ENCODE measurements at regions not wholly inside any gene's neighbourhood (a gene's known extent, or its start where the extent isn't known, plus 50 kb on each side); places are given as distances from the start of the nearest gene placed in this dataset.
"Not testable (repeated sequence)": the region's sequence is repeated elsewhere in the genome, so short reads cannot be mapped to it uniquely, and the experiment has no call there.

DNA sequence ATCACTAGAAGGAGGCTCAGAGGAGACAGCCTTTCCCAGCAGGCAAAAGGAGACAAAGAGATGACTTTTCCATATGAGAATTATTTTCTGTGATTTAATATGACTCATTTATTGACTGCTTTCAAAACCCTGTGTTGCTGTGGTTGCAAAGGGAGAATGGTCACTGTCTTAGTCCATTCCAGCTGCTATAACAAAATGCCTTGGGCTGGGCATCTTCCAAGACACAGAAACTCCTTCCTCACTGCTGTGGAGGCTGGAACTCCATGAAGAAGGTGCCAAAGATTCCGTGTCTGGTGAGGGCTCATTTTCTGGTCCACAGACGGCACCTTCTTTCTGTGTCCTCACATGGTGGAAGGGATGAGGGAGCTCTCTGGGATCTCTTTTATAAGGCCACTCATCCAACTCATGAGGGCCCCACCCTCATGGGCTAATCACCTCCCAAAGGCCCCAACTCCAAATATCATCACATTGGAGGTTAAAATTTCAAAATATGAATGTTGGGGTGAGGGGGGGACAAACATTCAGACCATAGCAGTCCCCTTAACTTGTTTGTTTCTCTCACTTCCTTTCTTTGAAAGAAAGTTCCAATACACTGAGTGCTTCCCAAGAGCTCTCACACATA, 252.1 kb upstream of the RAB4A start:
- ChIA-PET POLR2A (no interaction called here), CTCF (no interaction called here)
- Mint-ChIP-seq H3K4me3 (no peak overlapping the region), H3K27me3 (peaks cover 0 to 33% (median 0%) of the 10 kb centered on the region in 5 donors), H3K4me1 (peaks cover 0 to 8% (median 0%) of the 10 kb centered on the region in 7 donors), H3K9me3 (no peaks in the 10 kb centered on the region), H3K36me3 (no peaks in the 10 kb centered on the region), H3K27ac (no peak overlapping the region)
- H3K27me3 ChIP-seq (ENCODE audit: control insufficient read depth in 2 of 2, insufficient read depth in 2 of 2, low read length in 2 of 2) = no peaks in the 10 kb centered on the region
- H3K4me1 ChIP-seq (ENCODE audit: control insufficient read depth in 2 of 2, insufficient read depth in 2 of 2, low read length in 2 of 2) = no peaks in the 10 kb centered on the region
- no peak overlapping the region for H3K27ac ChIP-seq (ENCODE audit: low read depth, low read length)
- ATAC-seq = no peak
- DNase-seq = no peak
- H3K36me3 ChIP-seq (ENCODE audit: control insufficient read depth in 2 of 3, insufficient read depth in 3 of 3, low read length in 3 of 3) = no peaks in the 10 kb centered on the region
- no peak overlapping the region for H3K4me3 ChIP-seq (ENCODE audit: low read length)
- no peaks in the 10 kb centered on the region for H3K9me3 ChIP-seq (ENCODE audit: control insufficient read depth in 2 of 3, low read length in 3 of 3)
- intact Hi-C loops (cut with micrococcal nuclease) = no loop called here

DNA sequence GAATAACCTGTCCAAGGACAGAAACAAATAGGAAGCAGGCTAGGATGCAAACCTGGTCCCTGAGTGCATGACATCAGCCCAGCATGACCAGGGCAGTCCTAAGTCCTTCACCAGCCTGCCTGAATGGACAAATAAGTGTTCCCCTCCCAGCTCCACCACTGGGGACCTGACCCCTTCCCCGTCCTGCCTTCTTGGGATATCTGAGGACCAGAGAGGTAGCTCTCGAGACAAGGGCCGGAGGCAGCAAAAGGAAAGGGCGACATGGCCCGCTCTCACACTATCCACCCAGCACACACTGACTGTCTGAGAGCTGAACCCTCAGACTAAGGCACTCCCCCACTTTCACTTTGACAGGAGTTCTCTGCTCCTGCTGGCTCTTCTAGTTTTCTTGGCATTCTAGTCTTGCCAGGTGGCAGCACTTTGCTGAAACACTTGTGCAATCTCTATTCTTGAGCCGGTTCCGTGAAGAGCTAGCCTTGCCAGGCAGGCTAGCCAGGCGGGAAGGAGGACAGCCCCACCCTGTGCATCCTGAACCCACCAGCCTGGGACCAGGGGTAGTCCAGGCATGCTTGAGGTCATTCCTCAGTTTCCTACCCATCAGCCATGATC, 251.1 kb upstream of the RAB4A start:
- ChIA-PET CTCF (no interaction called here), POLR2A (no interaction called here)
- Histone ChIP-seq H3K9me3 (ENCODE audit: control insufficient read depth in 2 of 3, low read length in 3 of 3) (no peaks in the 10 kb centered on the region), H3K4me1 (ENCODE audit: control insufficient read depth in 2 of 2, insufficient read depth in 2 of 2, low read length in 2 of 2) (no peaks in the 10 kb centered on the region), H3K27me3 (ENCODE audit: control insufficient read depth in 2 of 2, insufficient read depth in 2 of 2, low read length in 2 of 2) (no peaks in the 10 kb centered on the region), H3K27ac (ENCODE audit: low read depth, low read length) (no peak overlapping the region), H3K36me3 (ENCODE audit: control insufficient read depth in 2 of 3, insufficient read depth in 3 of 3, low read length in 3 of 3) (no peaks in the 10 kb centered on the region), H3K4me3 (ENCODE audit: low read length) (no peak overlapping the region)
- DNase-seq = no peak
- peaks cover 0 to 8% (median 0%) of the 10 kb centered on the region in 7 donors for H3K4me1 Mint-ChIP-seq
- H3K27ac Mint-ChIP-seq = no peak overlapping the region
- H3K4me3 Mint-ChIP-seq = no peak overlapping the region
- H3K36me3 Mint-ChIP-seq = no peaks in the 10 kb centered on the region
- peaks cover 0 to 26% (median 0%) of the 10 kb centered on the region in 5 donors for H3K27me3 Mint-ChIP-seq
- intact Hi-C loops (cut with micrococcal nuclease) = no loop called here
- no peak for ATAC-seq
- no peaks in the 10 kb centered on the region for H3K9me3 Mint-ChIP-seq

DNA sequence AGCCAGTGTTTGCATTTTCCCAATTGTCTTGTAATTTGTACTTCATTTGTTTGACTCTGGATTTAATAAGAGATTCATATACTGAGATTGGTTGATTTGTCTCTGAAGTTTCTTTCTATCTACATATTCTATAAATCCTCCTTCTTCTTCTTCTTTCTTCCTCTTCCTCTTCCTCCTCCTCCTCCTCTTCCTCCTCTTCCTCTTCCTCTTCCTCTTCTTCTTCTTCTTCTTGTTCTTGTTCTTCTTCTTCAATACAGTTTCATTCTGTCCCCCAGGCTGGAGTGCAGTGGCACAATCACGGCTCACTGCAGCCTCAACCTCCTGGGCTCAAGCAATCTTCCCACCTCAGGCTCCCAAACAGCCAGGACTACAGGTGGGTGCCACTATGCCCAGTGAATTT, 249.9 kb upstream of the RAB4A start:
- H3K27ac ChIP-seq (ENCODE audit: low read depth, low read length); ATAC-seq; H3K4me3 ChIP-seq (ENCODE audit: low read length); CTCF ChIA-PET; DNase-seq; H3K36me3 ChIP-seq (ENCODE audit: control insufficient read depth in 2 of 3, insufficient read depth in 3 of 3, low read length in 3 of 3); POLR2A ChIA-PET; H3K9me3 Mint-ChIP-seq; H3K4me3 Mint-ChIP-seq; H3K4me1 ChIP-seq (ENCODE audit: control insufficient read depth in 2 of 2, insufficient read depth in 2 of 2, low read length in 2 of 2); H3K36me3 Mint-ChIP-seq; H3K27ac Mint-ChIP-seq; H3K9me3 ChIP-seq (ENCODE audit: control insufficient read depth in 2 of 3, low read length in 3 of 3); intact Hi-C loops (cut with micrococcal nuclease); H3K27me3 ChIP-seq (ENCODE audit: control insufficient read depth in 2 of 2, insufficient read depth in 2 of 2, low read length in 2 of 2): not testable (repeated sequence)
- Mint-ChIP-seq H3K27me3 (peaks cover 0 to 19% (median 0%) of the 10 kb centered on the region in 5 donors), H3K4me1 (peaks cover 0 to 10% (median 0%) of the 10 kb centered on the region in 7 donors)

DNA sequence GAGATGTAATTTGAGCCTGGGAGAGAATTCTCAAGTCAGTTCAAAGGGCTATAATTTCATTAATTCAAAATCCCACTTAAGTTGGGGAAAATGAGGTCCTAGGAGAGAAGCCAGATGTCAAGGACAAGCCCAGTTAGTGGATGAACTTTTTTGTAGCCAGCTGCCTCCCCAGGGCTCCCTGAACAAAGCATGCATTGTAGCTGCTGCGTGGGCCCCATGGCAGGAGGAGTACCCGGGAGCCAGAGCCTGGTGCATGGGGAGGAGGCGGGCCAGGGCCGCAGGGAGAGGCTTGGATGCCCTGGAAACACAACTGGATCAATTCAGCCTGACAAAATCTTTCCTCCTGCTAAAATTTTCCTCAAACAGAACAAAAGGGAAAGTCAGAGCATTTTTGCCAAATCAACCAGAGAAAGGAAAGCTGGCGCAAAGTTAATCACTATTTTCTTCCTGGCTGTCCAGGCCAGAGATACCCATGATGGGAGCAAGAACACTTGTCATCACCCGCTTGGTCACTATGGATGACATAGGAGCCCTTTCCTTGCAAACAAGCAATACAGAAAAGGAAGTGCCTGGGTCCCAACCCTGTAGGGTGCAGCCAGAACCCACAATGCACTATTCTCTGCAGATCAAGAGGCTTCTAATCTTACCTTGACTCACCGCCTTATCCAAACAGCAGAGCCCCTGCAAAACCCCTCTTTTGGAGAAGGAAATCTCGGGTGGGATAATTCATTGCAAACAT, 248.1 kb upstream of the RAB4A start:
- intact Hi-C loops (cut with micrococcal nuclease) = no loop called here
- DNase-seq = no peak
- H3K27me3 ChIP-seq (ENCODE audit: control insufficient read depth in 2 of 2, insufficient read depth in 2 of 2, low read length in 2 of 2) = no peaks in the 10 kb centered on the region
- Mint-ChIP-seq H3K36me3 (no peaks in the 10 kb centered on the region), H3K27me3 (peaks cover 0 to 11% (median 0%) of the 10 kb centered on the region in 5 donors), H3K4me3 (no peak overlapping the region), H3K4me1 (peaks cover 8 to 19% (median 9%) of the 10 kb centered on the region in 7 donors), H3K27ac (no peak overlapping the region), H3K9me3 (no peaks in the 10 kb centered on the region)
- ChIA-PET POLR2A (no interaction called here), CTCF (interaction anchor here (0.6 kb wide), 1 partner anchor 12 kb away, joined by 3 read pairs; no protein-coding TSS in a partner anchor)
- H3K9me3 ChIP-seq (ENCODE audit: control insufficient read depth in 2 of 3, low read length in 3 of 3) = no peaks in the 10 kb centered on the region
- peaks cover 8 to 9% of the 10 kb centered on the region in 2 donors for H3K4me1 ChIP-seq (ENCODE audit: control insufficient read depth in 2 of 2, insufficient read depth in 2 of 2, low read length in 2 of 2)
- peak; percentile 33 for ATAC-seq
- no peaks in the 10 kb centered on the region for H3K36me3 ChIP-seq (ENCODE audit: control insufficient read depth in 2 of 3, insufficient read depth in 3 of 3, low read length in 3 of 3)
- H3K4me3 ChIP-seq (ENCODE audit: low read length) = no peak overlapping the region
- no peak overlapping the region for H3K27ac ChIP-seq (ENCODE audit: low read depth, low read length)

DNA sequence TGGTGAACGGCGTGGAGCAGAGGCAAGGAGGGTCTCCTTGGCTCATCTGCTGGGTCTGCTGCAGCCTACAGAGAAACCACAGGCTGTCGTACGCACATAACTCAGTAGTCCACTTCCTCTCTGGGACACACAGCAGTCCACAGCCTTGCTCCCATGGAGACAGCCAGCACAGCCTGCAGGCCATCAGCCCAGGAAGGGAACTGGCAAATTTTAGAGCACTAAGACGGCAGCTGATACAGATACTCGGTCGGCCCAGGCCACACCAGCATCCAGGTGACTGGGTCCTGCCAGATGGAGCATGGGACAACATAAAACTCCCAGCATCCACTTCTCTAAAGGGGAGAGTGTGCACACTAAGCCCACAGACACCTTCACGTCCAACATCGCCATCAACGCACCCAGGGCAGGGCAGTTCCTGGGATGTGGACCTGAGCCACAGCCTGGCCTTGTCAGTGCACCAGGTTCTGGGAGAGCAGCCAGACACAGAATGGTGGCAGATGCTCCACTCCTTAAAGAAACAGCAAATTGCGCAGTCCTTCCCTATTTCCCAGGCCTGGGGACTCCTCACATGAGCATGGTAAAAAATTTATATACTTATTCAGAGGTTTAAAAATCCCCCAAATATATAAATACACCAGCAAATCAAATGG, 247.1 kb upstream of the RAB4A start:
- no peak overlapping the region for H3K4me3 ChIP-seq (ENCODE audit: low read length)
- peaks cover 11 to 16% of the 10 kb centered on the region in 2 donors for H3K4me1 ChIP-seq (ENCODE audit: control insufficient read depth in 2 of 2, insufficient read depth in 2 of 2, low read length in 2 of 2)
- ChIA-PET CTCF (no interaction called here), POLR2A (no interaction called here)
- no peaks in the 10 kb centered on the region for H3K9me3 Mint-ChIP-seq
- no peaks in the 10 kb centered on the region for H3K9me3 ChIP-seq (ENCODE audit: control insufficient read depth in 2 of 3, low read length in 3 of 3)
- no peak overlapping the region for H3K27ac ChIP-seq (ENCODE audit: low read depth, low read length)
- ATAC-seq = peak; percentile 42
- peaks cover 0 to 11% (median 0%) of the 10 kb centered on the region in 5 donors for H3K27me3 Mint-ChIP-seq
- H3K4me1 Mint-ChIP-seq = peaks cover 8 to 20% (median 11%) of the 10 kb centered on the region in 7 donors
- DNase-seq = no peak
- H3K27me3 ChIP-seq (ENCODE audit: control insufficient read depth in 2 of 2, insufficient read depth in 2 of 2, low read length in 2 of 2) = no peaks in the 10 kb centered on the region
- no peak overlapping the region for H3K4me3 Mint-ChIP-seq
- H3K27ac Mint-ChIP-seq = no peak overlapping the region
- no peaks in the 10 kb centered on the region for H3K36me3 ChIP-seq (ENCODE audit: control insufficient read depth in 2 of 3, insufficient read depth in 3 of 3, low read length in 3 of 3)
- no peaks in the 10 kb centered on the region for H3K36me3 Mint-ChIP-seq
- intact Hi-C loops (cut with micrococcal nuclease) = no loop called here

DNA sequence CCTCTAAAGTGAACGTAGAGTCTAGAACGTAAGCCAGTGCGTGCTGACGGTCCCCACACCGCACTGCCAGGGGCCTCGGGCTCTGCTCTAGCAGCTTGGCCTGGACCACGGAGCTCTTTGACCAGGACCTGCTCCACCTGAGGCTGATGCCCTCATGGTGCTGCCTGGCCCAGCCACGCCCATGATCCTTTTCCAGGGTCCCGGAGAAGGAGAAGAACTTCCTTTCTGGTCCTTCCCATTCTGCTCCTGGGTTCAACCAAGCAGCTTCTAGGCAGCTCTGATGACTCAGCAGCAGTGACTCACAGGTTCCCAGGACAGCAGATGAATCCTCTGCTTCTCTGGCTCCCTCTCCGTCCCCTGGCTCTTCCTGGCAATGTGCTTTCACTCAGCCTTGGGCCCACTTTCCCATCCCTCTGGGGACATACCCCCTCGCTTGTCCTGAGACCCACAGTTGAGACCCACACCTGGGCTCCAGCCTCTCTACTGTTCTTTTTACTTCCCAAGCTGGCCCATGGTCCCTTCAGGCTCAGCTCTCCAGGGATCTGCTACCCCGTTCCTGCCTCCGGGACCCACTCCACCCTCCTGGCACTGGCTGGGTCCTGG, 246.3 kb upstream of the RAB4A start:
- Mint-ChIP-seq H3K4me3 (no peak overlapping the region), H3K9me3 (no peaks in the 10 kb centered on the region), H3K27me3 (peaks cover 0 to 11% (median 0%) of the 10 kb centered on the region in 5 donors), H3K36me3 (no peaks in the 10 kb centered on the region), H3K4me1 (peaks cover 8 to 20% (median 11%) of the 10 kb centered on the region in 7 donors), H3K27ac (no peak overlapping the region)
- DNase-seq (no peak), ATAC-seq (peak; percentile 61)
- intact Hi-C loops (cut with micrococcal nuclease) = no loop called here
- Histone ChIP-seq H3K9me3 (ENCODE audit: control insufficient read depth in 2 of 3, low read length in 3 of 3) (no peaks in the 10 kb centered on the region), H3K4me1 (ENCODE audit: control insufficient read depth in 2 of 2, insufficient read depth in 2 of 2, low read length in 2 of 2) (peaks cover 11 to 16% of the 10 kb centered on the region in 2 donors), H3K36me3 (ENCODE audit: control insufficient read depth in 2 of 3, insufficient read depth in 3 of 3, low read length in 3 of 3) (no peaks in the 10 kb centered on the region), H3K27me3 (ENCODE audit: control insufficient read depth in 2 of 2, insufficient read depth in 2 of 2, low read length in 2 of 2) (no peaks in the 10 kb centered on the region), H3K4me3 (ENCODE audit: low read length) (no peak overlapping the region), H3K27ac (ENCODE audit: low read depth, low read length) (no peak overlapping the region)
- POLR2A ChIA-PET = no interaction called here
- CTCF ChIA-PET = no interaction called here

All from naive thymus-derived CD4-positive, alpha-beta T cell (primary cell).